H1 (cell line): ENCODE measurements at regions not wholly inside any gene's neighbourhood (a gene's known extent, or its start where the extent isn't known, plus 50 kb on each side); places are given as distances from the start of the nearest gene placed in this dataset.

Experiments
- CBX8 ChIP-seq: fragments of 300-800, 300-1000 bp; sonication (generic); IDR thresholded peaks from 2 replicates; pipeline ENCODE4 v1.7.1; 2016; ENCODE audit warnings: low read depth, low read length, borderline replicate concordance
- EGR1 ChIP-seq: IDR thresholded peaks from 2 replicates; pipeline ENCODE4 v1.6.1; 2011; ENCODE audit warnings: low read depth, low read length, borderline replicate concordance
- HDAC2 ChIP-seq, 2 experiments: fragments of 300-600 bp in 1 of 2; sonication (generic) in 1 of 2; IDR thresholded peaks; 2 replicates each; pipeline ENCODE4 v1.6.1; 2011 to 2012; ENCODE audit warnings: low read depth in 2 of 2, low read length in 2 of 2, mild to moderate bottlenecking in 2 of 2, moderate library complexity in 2 of 2, borderline replicate concordance in 1 of 2, inconsistent platforms in 1 of 2
- TAF1 ChIP-seq: IDR thresholded peaks from 2 replicates; pipeline ENCODE4 v1.6.1; 2011; ENCODE audit warnings: mild to moderate bottlenecking, low read depth, low read length

GRCh38 chr9:16112116-16112515 is 559.3 kb downstream of the CCDC171 start (continued):
- TF ChIP-seq CBX8 (no peak), TAF1 (no peak), HDAC2 (IDR thresholded peaks at IDR 0.05; ENCODE audit: borderline replicate concordance in 1 of 2, low read depth in 2 of 2, low read length in 2 of 2) (no peak), EGR1 (no peak)
